HepG2 (cell line): ENCODE measurements at regions not wholly inside any gene's neighbourhood (a gene's known extent, or its start where the extent isn't known, plus 50 kb on each side); places are given as distances from the start of the nearest gene placed in this dataset.

Source experiments
- ATAC-seq: fragments of 200-7000 bp; cut with Tn5 transposase; 3 replicates; pipeline ENCODE4 v1.9.1; 2020; ENCODE audit warnings: mild to moderate bottlenecking, moderate library complexity
- BruUV-seq: library from RNA; stranded (reverse); fragments of 400-500 nt; replicated peaks from 2 replicates; lab custom pipeline; 2021; lab: Mats Ljungman, UMichigan
- CTCF ChIA-PET: fragments of 300-600 bp; formaldehyde crosslinking; extraction: SDS; loops from one replicate; lab custom pipeline; 2021; ENCODE audit warnings: low total read pairs, inconsistent platforms, low intra/inter-chr PET ratio; lab: Yijun Ruan, JAX
- POLR2A ChIA-PET: fragments of 350-600 bp; sonication (Branson Sonifier 250); formaldehyde crosslinking; loops from one replicate; lab custom pipeline; 2020; ENCODE audit warnings: antibody characterized with exemption, inconsistent platforms; lab: Yijun Ruan, JAX
- DNase-seq: peaks from one replicate; pipeline ENCODE4 v3.0.0-alpha.2; 2015; ENCODE audit warnings: low spot score
- FAIRE-seq: peaks from 3 replicates; lab custom pipeline; 2011; peaks lifted over from hg19 to GRCh38; lab: Jason Lieb, UNC
- H2AFZ ChIP-seq: one replicate; pipeline ENCODE4 v1.6.1; 2011; ENCODE audit warnings: low read length, inconsistent platforms
- H3K27ac ChIP-seq: fragments of 300-600 bp; 3 replicates; pipeline ENCODE4 v1.8.0; 2011; ENCODE audit warnings: mixed run types, mild to moderate bottlenecking, mixed read lengths, low read length, inconsistent platforms; ENCODE audit not compliant: insufficient read depth; ENCODE audit errors: extremely low read length
- H3K27me3 ChIP-seq, 2 experiments: fragments of 200-600 bp in 1 of 2; 2 replicates in 1 of 2; 3 replicates in 1 of 2; pipeline versions ENCODE4 v1.6.0 to v1.8.0; 2011; ENCODE audit warnings: low read length in 2 of 2, mild to moderate bottlenecking in 2 of 2, moderate library complexity in 2 of 2, inconsistent platforms in 1 of 2; ENCODE audit not compliant: insufficient read depth in 2 of 2, control insufficient read depth in 1 of 2
- H3K36me3 ChIP-seq, 2 experiments: fragments of 200-600 bp in 1 of 2; replicated peaks in 1 of 2; 2 replicates in 1 of 2; 3 replicates in 1 of 2; pipeline versions ENCODE4 v1.5.1 to v1.8.0; 2011; ENCODE audit warnings: low read length in 2 of 2, inconsistent platforms in 1 of 2; ENCODE audit not compliant: insufficient read depth in 2 of 2, control insufficient read depth in 1 of 2
- H3K4me1 ChIP-seq: 2 replicates; pipeline ENCODE4 v1.5.1; 2012; ENCODE audit warnings: low read length, inconsistent platforms; ENCODE audit not compliant: insufficient read depth
- H3K4me2 ChIP-seq: 2 replicates; pipeline ENCODE4 v1.6.0; 2011; ENCODE audit warnings: low read depth, low read length, inconsistent platforms
- H3K4me3 ChIP-seq, 3 experiments: fragments of 200-600 bp in 1 of 3; sonication (generic), shearing (Covaris generic) in 1 of 3; replicated peaks in 1 of 3; 2 replicates each; pipeline ENCODE4 v1.5.1; 2011 to 2016; ENCODE audit warnings: low read length in 3 of 3, inconsistent platforms in 2 of 3, low read depth in 2 of 3, mild to moderate bottlenecking in 2 of 3, control low read depth in 1 of 3, mixed read lengths in 1 of 3; ENCODE audit not compliant: insufficient read depth in 1 of 3
- H3K79me2 ChIP-seq: one replicate; pipeline ENCODE4 v1.6.1; 2011; ENCODE audit warnings: low read length, inconsistent platforms; ENCODE audit not compliant: insufficient read depth
- H3K9ac ChIP-seq: 2 replicates; pipeline ENCODE4 v1.6.0; 2011; ENCODE audit warnings: mild to moderate bottlenecking, low read depth, low read length, inconsistent platforms; ENCODE audit not compliant: insufficient read depth
- H3K9me3 ChIP-seq: 2 replicates; pipeline ENCODE4 v1.5.1; 2012; ENCODE audit warnings: mild to moderate bottlenecking, low read length
- H4K20me1 ChIP-seq: 2 replicates; pipeline ENCODE4 v1.6.0; 2011; ENCODE audit warnings: inconsistent platforms, mild to moderate bottlenecking, low read length, moderate library complexity; ENCODE audit not compliant: insufficient read depth
- ARHGAP35 ChIP-seq: sonication (generic); formaldehyde crosslinking; IDR thresholded peaks from 2 replicates; pipeline ENCODE4 v1.9.0; 2022; ENCODE audit warnings: mild to moderate bottlenecking, inconsistent platforms, moderate library complexity, missing genetic modification reagents, borderline replicate concordance
- ZNF337 ChIP-seq: sonication (generic); formaldehyde crosslinking; IDR thresholded peaks from 2 replicates; pipeline ENCODE4 v1.5.1; 2020; ENCODE audit warnings: missing genetic modification reagents, low read depth, mild to moderate bottlenecking, borderline replicate concordance
- ZNF362 ChIP-seq: sonication (generic); formaldehyde crosslinking; IDR thresholded peaks from 2 replicates; pipeline ENCODE4 v1.4.0; 2020; ENCODE audit warnings: missing genetic modification reagents, mild to moderate bottlenecking, borderline replicate concordance
- ZNF713 ChIP-seq: sonication (generic); formaldehyde crosslinking; IDR thresholded peaks from 2 replicates; pipeline ENCODE4 v1.4.0; 2020; ENCODE audit warnings: mild to moderate bottlenecking, missing genetic modification reagents
- ZNF784 ChIP-seq: sonication (generic); formaldehyde crosslinking; IDR thresholded peaks from 2 replicates; pipeline ENCODE4 v1.5.1; 2020; ENCODE audit warnings: missing genetic modification reagents, mild to moderate bottlenecking, borderline replicate concordance
- ZNF816 ChIP-seq: sonication (generic); formaldehyde crosslinking; IDR thresholded peaks from 2 replicates; pipeline ENCODE4 v1.8.0; 2022; ENCODE audit warnings: missing genetic modification reagents, mild to moderate bottlenecking, borderline replicate concordance
- WGBS: methylation state at CpG from one replicate; pipeline ENCODE4 v1.1.6; 2017; ENCODE audit warnings: low lambda C conversion rate; 5-methylcytosine and 5-hydroxymethylcytosine counted together
- in situ Hi-C: cut with HindIII; loops from 2 replicates; pipeline ENCODE4 v1.10.0; 2017; ENCODE audit warnings: low pct_unique_long_range_greater_than_20kb; ENCODE audit not compliant: extremely low pct_ligation_motif_present
- intact Hi-C: fragments of 100-400 bp; cut with micrococcal nuclease; formaldehyde crosslinking; loops from one replicate; pipeline ENCODE4 v1.10.0; 2022; ENCODE audit not compliant: unreplicated experiment
- TF ChIP-seq, protein P1 (sequence below), 2 experiments: fragments of 450-650 bp in 1 of 2; sonication (generic) in 1 of 2; formaldehyde crosslinking in 1 of 2; IDR thresholded peaks; 2 replicates each; pipeline versions ENCODE4 v1.6.1 to v1.8.0; 2016 to 2022; ENCODE audit warnings: antibody characterized with exemption in 1 of 2, mild to moderate bottlenecking in 1 of 2, missing genetic modification reagents in 1 of 2
- TF ChIP-seq, protein P2 (sequence below): sonication (generic); formaldehyde crosslinking; IDR thresholded peaks from 2 replicates; pipeline ENCODE4 v1.5.0; 2020; ENCODE audit warnings: mild to moderate bottlenecking, missing genetic modification reagents, borderline replicate concordance

DNA sequence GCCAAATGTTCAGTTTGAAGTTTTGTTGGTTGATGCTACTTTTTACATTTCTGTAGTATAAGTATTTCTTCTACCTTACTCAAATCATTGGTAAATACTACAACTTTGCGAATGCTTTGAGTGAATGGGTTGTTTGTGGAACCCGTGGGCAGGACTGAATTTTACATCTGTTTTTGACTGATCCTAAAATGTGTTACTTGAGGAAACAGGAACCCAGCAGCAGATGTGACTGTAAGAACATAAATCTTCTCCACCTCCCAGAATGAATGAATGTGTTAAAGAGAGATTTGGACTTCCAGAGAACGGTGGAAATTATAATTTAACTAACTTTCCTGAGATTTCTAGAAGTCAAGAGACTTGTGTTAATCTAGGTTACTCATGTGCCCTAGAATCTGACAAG is 728.5 kb upstream of the MARCKS start:
- DNase-seq (no peak), FAIRE-seq (no peak), ATAC-seq (no peak)
- Histone ChIP-seq H3K4me2 (no peak overlapping the region), H3K9me3 (no peaks in the 10 kb centered on the region), H3K4me3 (no peak overlapping the region), H3K9ac (no peak overlapping the region), H3K27me3 (no peaks in the 10 kb centered on the region), H3K36me3 (no peaks in the 10 kb centered on the region), H2AFZ (no peak overlapping the region), H3K4me1 (no peaks in the 10 kb centered on the region), H3K27ac (no peak overlapping the region), H4K20me1 (no peaks in the 10 kb centered on the region), H3K79me2 (no peaks in the 10 kb centered on the region)
- ChIA-PET CTCF (no interaction called here), POLR2A (no interaction called here)
- WGBS: 0% methylated on average over 3 of the region's 3 CpGs
- intact Hi-C loops: no loop called here
- in situ Hi-C loops: no loop called here
- BruUV-seq: no TSS peak
- TF ChIP-seq ZNF816 (CRISPR knock-in tag) (no peak), ZNF784 (no peak), ZNF337 (CRISPR knock-in tag) (no peak), ZNF362 (CRISPR knock-in tag) (no peak), ZNF713 (no peak), ARHGAP35 (CRISPR knock-in tag) (no peak)
- TF ChIP-seq, protein P1, sequence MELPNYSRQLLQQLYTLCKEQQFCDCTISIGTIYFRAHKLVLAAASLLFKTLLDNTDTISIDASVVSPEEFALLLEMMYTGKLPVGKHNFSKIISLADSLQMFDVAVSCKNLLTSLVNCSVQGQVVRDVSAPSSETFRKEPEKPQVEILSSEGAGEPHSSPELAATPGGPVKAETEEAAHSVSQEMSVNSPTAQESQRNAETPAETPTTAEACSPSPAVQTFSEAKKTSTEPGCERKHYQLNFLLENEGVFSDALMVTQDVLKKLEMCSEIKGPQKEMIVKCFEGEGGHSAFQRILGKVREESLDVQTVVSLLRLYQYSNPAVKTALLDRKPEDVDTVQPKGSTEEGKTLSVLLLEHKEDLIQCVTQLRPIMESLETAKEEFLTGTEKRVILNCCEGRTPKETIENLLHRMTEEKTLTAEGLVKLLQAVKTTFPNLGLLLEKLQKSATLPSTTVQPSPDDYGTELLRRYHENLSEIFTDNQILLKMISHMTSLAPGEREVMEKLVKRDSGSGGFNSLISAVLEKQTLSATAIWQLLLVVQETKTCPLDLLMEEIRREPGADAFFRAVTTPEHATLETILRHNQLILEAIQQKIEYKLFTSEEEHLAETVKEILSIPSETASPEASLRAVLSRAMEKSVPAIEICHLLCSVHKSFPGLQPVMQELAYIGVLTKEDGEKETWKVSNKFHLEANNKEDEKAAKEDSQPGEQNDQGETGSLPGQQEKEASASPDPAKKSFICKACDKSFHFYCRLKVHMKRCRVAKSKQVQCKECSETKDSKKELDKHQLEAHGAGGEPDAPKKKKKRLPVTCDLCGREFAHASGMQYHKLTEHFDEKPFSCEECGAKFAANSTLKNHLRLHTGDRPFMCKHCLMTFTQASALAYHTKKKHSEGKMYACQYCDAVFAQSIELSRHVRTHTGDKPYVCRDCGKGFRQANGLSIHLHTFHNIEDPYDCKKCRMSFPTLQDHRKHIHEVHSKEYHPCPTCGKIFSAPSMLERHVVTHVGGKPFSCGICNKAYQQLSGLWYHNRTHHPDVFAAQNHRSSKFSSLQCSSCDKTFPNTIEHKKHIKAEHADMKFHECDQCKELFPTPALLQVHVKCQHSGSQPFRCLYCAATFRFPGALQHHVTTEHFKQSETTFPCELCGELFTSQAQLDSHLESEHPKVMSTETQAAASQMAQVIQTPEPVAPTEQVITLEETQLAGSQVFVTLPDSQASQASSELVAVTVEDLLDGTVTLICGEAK (IDR thresholded peaks at IDR 0.05): no peak
- TF ChIP-seq, protein P1 (CRISPR knock-in tag; IDR thresholded peaks at IDR 0.05): no peak
- TF ChIP-seq, protein P2, sequence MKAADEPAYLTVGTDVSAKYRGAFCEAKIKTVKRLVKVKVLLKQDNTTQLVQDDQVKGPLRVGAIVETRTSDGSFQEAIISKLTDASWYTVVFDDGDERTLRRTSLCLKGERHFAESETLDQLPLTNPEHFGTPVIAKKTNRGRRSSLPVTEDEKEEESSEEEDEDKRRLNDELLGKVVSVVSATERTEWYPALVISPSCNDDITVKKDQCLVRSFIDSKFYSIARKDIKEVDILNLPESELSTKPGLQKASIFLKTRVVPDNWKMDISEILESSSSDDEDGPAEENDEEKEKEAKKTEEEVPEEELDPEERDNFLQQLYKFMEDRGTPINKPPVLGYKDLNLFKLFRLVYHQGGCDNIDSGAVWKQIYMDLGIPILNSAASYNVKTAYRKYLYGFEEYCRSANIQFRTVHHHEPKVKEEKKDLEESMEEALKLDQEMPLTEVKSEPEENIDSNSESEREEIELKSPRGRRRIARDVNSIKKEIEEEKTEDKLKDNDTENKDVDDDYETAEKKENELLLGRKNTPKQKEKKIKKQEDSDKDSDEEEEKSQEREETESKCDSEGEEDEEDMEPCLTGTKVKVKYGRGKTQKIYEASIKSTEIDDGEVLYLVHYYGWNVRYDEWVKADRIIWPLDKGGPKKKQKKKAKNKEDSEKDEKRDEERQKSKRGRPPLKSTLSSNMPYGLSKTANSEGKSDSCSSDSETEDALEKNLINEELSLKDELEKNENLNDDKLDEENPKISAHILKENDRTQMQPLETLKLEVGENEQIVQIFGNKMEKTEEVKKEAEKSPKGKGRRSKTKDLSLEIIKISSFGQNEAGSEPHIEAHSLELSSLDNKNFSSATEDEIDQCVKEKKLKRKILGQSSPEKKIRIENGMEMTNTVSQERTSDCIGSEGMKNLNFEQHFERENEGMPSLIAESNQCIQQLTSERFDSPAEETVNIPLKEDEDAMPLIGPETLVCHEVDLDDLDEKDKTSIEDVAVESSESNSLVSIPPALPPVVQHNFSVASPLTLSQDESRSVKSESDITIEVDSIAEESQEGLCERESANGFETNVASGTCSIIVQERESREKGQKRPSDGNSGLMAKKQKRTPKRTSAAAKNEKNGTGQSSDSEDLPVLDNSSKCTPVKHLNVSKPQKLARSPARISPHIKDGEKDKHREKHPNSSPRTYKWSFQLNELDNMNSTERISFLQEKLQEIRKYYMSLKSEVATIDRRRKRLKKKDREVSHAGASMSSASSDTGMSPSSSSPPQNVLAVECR (CRISPR knock-in tag): no peak
